IMR-90 (cell line): ENCODE measurements at regions not wholly inside any gene's neighbourhood (a gene's known extent, or its start where the extent isn't known, plus 50 kb on each side); places are given as distances from the start of the nearest gene placed in this dataset.

Experiments used
- CHD1 ChIP-seq: IDR thresholded peaks from 2 replicates; pipeline ENCODE4 v1.6.1; 2012; ENCODE audit warnings: low read depth, low read length, improper control_type of control experiment
- CTCF ChIP-seq: conservative IDR thresholded peaks from 2 replicates; pipeline ENCODE4 v1.5.1; 2012; ENCODE audit warnings: mild to moderate bottlenecking, low read depth, low read length, improper control_type of control experiment
- NFE2L2 ChIP-seq: fragments of 150-350 bp; IDR thresholded peaks from 2 replicates; pipeline ENCODE4 v1.6.1; 2016; ENCODE audit warnings: low read depth, mild to moderate bottlenecking, low read length
- POLR2A ChIP-seq: IDR thresholded peaks from 2 replicates; pipeline ENCODE4 v1.6.1; 2012; ENCODE audit warnings: mild to moderate bottlenecking, low read depth, low read length
- RAD21 ChIP-seq: IDR thresholded peaks from 2 replicates; pipeline ENCODE4 v1.6.1; 2012; ENCODE audit warnings: low read length, improper control_type of control experiment
- RCOR1 ChIP-seq: IDR thresholded peaks from 2 replicates; pipeline ENCODE4 v1.6.1; 2012; ENCODE audit warnings: mild to moderate bottlenecking, low read length, improper control_type of control experiment; ENCODE audit not compliant: insufficient replicate concordance
- RFX5 ChIP-seq: IDR thresholded peaks from 2 replicates; pipeline ENCODE4 v1.8.0; 2012; ENCODE audit warnings: low read depth, mild to moderate bottlenecking, low read length, moderate library complexity
- TF ChIP-seq, protein P1 (sequence below): fragments of 150-350 bp; IDR thresholded peaks from 2 replicates; pipeline ENCODE4 v1.6.1; 2017; ENCODE audit warnings: mild to moderate bottlenecking, antibody characterized with exemption, low read length, low read depth

DNA sequence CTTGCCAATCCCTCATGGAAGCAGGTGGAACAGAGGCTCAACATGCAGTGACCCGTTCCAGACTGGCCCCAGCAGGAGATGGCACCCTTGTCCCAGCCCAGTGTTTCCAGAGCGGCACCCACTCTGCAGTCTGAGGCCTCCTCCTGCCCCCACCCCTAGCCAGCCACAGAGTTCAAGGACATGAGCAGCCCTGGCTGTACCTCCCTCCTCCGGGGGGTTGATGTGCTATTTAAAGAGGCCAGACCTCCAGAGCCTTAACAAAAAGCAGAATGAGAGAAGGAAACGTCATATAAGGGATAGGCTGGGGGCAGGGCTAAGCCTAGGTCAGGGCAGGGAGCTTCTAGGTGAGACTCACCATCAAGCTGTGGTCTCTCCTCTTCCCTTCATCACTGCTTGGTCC, 115.7 kb upstream of the NANOS1 start:
- TF ChIP-seq RCOR1 (no peak), CTCF (no peak), RFX5 (no peak), POLR2A (no peak), RAD21 (no peak), CHD1 (no peak), NFE2L2 (no peak)
- TF ChIP-seq, protein P1, sequence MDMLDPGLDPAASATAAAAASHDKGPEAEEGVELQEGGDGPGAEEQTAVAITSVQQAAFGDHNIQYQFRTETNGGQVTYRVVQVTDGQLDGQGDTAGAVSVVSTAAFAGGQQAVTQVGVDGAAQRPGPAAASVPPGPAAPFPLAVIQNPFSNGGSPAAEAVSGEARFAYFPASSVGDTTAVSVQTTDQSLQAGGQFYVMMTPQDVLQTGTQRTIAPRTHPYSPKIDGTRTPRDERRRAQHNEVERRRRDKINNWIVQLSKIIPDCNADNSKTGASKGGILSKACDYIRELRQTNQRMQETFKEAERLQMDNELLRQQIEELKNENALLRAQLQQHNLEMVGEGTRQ = no peak
